ENCODE measurements at regions not wholly inside any gene's neighbourhood (a gene's known extent, or its start where the extent isn't known, plus 50 kb on each side); places are given as distances from the start of the nearest gene placed in this dataset.

DNA sequence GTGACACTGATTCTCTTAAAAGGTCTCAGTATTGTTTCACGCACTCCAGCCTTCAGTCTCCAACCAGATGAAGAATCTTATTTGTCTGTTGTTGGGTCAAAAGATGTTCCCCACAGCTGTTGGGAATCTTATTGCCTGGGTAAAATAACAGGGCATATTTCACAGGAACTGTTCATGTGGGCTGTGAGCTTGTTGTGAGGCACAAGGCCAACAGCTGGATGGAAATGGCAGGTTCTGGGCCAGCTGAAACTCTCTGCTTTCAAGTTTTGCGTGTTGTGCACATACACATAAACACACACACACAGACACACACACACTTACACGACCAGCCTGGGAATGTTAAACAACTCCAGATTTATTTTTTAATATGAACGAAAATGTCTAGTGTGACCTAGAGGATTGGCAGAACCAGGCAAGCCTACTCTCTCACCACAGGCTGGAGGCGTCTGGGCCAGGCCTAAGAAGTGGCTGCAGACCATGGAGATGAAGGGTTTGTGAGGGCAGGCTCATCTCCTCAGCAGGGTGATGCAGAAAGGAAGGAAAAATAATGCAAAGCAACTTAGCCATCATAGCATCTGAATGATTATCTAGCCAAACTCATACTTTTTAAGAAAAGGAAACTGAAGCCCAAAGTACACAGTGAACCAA, 357.0 kb downstream of the TTLL7 start:
- TF ChIP-seq, protein P1, sequence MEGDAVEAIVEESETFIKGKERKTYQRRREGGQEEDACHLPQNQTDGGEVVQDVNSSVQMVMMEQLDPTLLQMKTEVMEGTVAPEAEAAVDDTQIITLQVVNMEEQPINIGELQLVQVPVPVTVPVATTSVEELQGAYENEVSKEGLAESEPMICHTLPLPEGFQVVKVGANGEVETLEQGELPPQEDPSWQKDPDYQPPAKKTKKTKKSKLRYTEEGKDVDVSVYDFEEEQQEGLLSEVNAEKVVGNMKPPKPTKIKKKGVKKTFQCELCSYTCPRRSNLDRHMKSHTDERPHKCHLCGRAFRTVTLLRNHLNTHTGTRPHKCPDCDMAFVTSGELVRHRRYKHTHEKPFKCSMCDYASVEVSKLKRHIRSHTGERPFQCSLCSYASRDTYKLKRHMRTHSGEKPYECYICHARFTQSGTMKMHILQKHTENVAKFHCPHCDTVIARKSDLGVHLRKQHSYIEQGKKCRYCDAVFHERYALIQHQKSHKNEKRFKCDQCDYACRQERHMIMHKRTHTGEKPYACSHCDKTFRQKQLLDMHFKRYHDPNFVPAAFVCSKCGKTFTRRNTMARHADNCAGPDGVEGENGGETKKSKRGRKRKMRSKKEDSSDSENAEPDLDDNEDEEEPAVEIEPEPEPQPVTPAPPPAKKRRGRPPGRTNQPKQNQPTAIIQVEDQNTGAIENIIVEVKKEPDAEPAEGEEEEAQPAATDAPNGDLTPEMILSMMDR (IDR thresholded peaks at IDR 0.05) = no peak
- TF ChIP-seq POLR2A (IDR thresholded peaks at IDR 0.05) (no peak), EP300 (IDR thresholded peaks at IDR 0.05) (no peak)
